ENCODE measurements at regions not wholly inside any gene's neighbourhood (a gene's known extent, or its start where the extent isn't known, plus 50 kb on each side); places are given as distances from the start of the nearest gene placed in this dataset.

- H3K27ac ChIP-seq: no peak overlapping the region
- no peak overlapping the region for H3K4me3 ChIP-seq
- intact Hi-C loops (cut with DNase I): no loop called here
- no peaks in the 10 kb centered on the region for H3K36me3 ChIP-seq
- TF ChIP-seq CTCF (IDR thresholded peaks at IDR 0.05): no peak
- H3K9me3 ChIP-seq: no peaks in the 10 kb centered on the region
- peaks cover 0 to 27% (median 4%) of the 10 kb centered on the region in 7 donors for H3K27me3 ChIP-seq
- DNase-seq: no peak
- ATAC-seq: no peak
- H3K4me1 ChIP-seq: no peaks in the 10 kb centered on the region
These were observed 76.2 kb downstream of the MAFB start for GRCh38 chr20:40612837-40613236.

GRCh38 chr20:40612247-40612646 lies 76.8 kb downstream of the MAFB start:
- peaks cover 0 to 26% (median 4%) of the 10 kb centered on the region in 7 donors for H3K27me3 ChIP-seq
- intact Hi-C loops (cut with DNase I): no loop called here
- H3K36me3 ChIP-seq: no peaks in the 10 kb centered on the region
- DNase-seq (no peak), ATAC-seq (no peak)
- 89 to 90% methylated on average over 4 of the region's 4 CpGs for WGBS, 2 donors
- H3K9me3 ChIP-seq: no peaks in the 10 kb centered on the region
- TF ChIP-seq CTCF (IDR thresholded peaks at IDR 0.05): no peak
- H3K4me3 ChIP-seq: no peak overlapping the region
- no peak overlapping the region for H3K27ac ChIP-seq
- no peaks in the 10 kb centered on the region for H3K4me1 ChIP-seq

GRCh38 chr20:40610730-40611129 lies 78.3 kb downstream of the MAFB start:
- no peak for TF ChIP-seq CTCF (IDR thresholded peaks at IDR 0.05)
- ATAC-seq: no peak
- no peaks in the 10 kb centered on the region for H3K4me1 ChIP-seq
- H3K9me3 ChIP-seq: no peaks in the 10 kb centered on the region
- WGBS, 2 donors: 73 to 85% methylated on average over 3 of the region's 3 CpGs
- intact Hi-C loops (cut with DNase I): no loop called here
- peaks cover 0 to 20% (median 5%) of the 10 kb centered on the region in 7 donors for H3K27me3 ChIP-seq
- no peak for DNase-seq
- no peaks in the 10 kb centered on the region for H3K36me3 ChIP-seq
- H3K27ac ChIP-seq: no peak overlapping the region
- H3K4me3 ChIP-seq: no peak overlapping the region

GRCh38 chr20:40607927-40608326 lies 81.1 kb downstream of the MAFB start:
- TF ChIP-seq CTCF (IDR thresholded peaks at IDR 0.05): no peak
- H3K36me3 ChIP-seq: no peaks in the 10 kb centered on the region
- no peak overlapping the region for H3K4me3 ChIP-seq
- intact Hi-C loops (cut with DNase I): no loop called here
- WGBS, 2 donors: 84 to 88% methylated on average over 5 of the region's 5 CpGs
- DNase-seq: no peak
- H3K9me3 ChIP-seq: no peaks in the 10 kb centered on the region
- ATAC-seq: no peak
- H3K4me1 ChIP-seq: no peaks in the 10 kb centered on the region
- H3K27me3 ChIP-seq: peaks cover 0 to 23% (median 10%) of the 10 kb centered on the region in 7 donors
- no peak overlapping the region for H3K27ac ChIP-seq

GRCh38 chr20:40606660-40607059 lies 82.4 kb downstream of the MAFB start:
- TF ChIP-seq CTCF (IDR thresholded peaks at IDR 0.05): no peak
- Histone ChIP-seq H3K4me1 (no peaks in the 10 kb centered on the region), H3K27me3 (peaks cover 0 to 23% (median 10%) of the 10 kb centered on the region in 7 donors), H3K4me3 (no peak overlapping the region), H3K27ac (no peak overlapping the region), H3K9me3 (no peaks in the 10 kb centered on the region), H3K36me3 (no peaks in the 10 kb centered on the region)
- intact Hi-C loops (cut with DNase I): no loop called here
- 13 to 15% methylated on average over 2 of the region's 2 CpGs for WGBS, 2 donors
- DNase-seq (no peak), ATAC-seq (no peak)
